H1 (cell line): ENCODE measurements at regions not wholly inside any gene's neighbourhood (a gene's known extent, or its start where the extent isn't known, plus 50 kb on each side); places are given as distances from the start of the nearest gene placed in this dataset.

Experiments used
- CTCF ChIA-PET: fragments of 300-600 bp; sonication (Branson Sonifier 250); formaldehyde crosslinking; loops from one replicate; lab custom pipeline; 2021; ENCODE audit not compliant: partially characterized antibody; lab: Charles Lee
- POLR2A ChIA-PET: fragments of 300-600 bp; sonication (Branson Sonifier 250); formaldehyde crosslinking; loops from one replicate; lab custom pipeline; 2021; ENCODE audit warnings: inconsistent platforms; ENCODE audit not compliant: partially characterized antibody; lab: Charles Lee
- DNase-seq, 2 experiments: peaks; one replicate each; pipeline versions ENCODE4 v3.0.0 to v3.0.0-alpha.2; 2010 to 2022; ENCODE audit warnings: low spot score in 2 of 2, low read depth in 1 of 2, mixed read lengths in 1 of 2
- FAIRE-seq: peaks from 2 replicates; lab custom pipeline; 2011; peaks lifted over from hg19 to GRCh38; lab: Jason Lieb, UNC
- H2AFZ ChIP-seq: 2 replicates; pipeline ENCODE4 v1.8.1; 2012; ENCODE audit warnings: low read length, inconsistent platforms
- H2AK5ac ChIP-seq: 2 replicates; pipeline ENCODE4 v1.6.1; 2013; ENCODE audit warnings: low read depth, low read length
- H2BK120ac ChIP-seq: replicated peaks from 2 replicates; pipeline ENCODE3; 2013; ENCODE audit warnings: low read depth, low read length, inconsistent platforms
- H2BK12ac ChIP-seq: 2 replicates; pipeline ENCODE4 v1.6.1; 2013; ENCODE audit warnings: low read depth, low read length
- H2BK15ac ChIP-seq: 2 replicates; pipeline ENCODE4 v1.6.1; 2013; ENCODE audit warnings: low read length
- H2BK20ac ChIP-seq: 2 replicates; pipeline ENCODE4 v1.6.1; 2013; ENCODE audit warnings: low read length
- H2BK5ac ChIP-seq: 2 replicates; pipeline ENCODE4 v1.6.1; 2013; ENCODE audit warnings: low read depth, low read length
- H3K14ac ChIP-seq: 2 replicates; pipeline ENCODE4 v1.6.1; 2013; ENCODE audit warnings: inconsistent platforms; ENCODE audit not compliant: insufficient read length
- H3K18ac ChIP-seq: 2 replicates; pipeline ENCODE4 v1.6.1; 2013; ENCODE audit warnings: low read length; ENCODE audit errors: extremely low read depth
- H3K23ac ChIP-seq: 2 replicates; pipeline ENCODE4 v1.6.1; 2013; ENCODE audit warnings: inconsistent platforms; ENCODE audit not compliant: insufficient read length
- H3K23me2 ChIP-seq: 2 replicates; pipeline ENCODE4 v1.6.1; 2013; ENCODE audit warnings: low read depth, low read length
- H3K27ac ChIP-seq: 2 replicates; pipeline ENCODE4 v1.6.1; 2011; ENCODE audit warnings: low read depth, low read length, inconsistent platforms
- H3K27me3 ChIP-seq, 4 experiments: replicated peaks in 1 of 4; 1 replicate in 1 of 4; 2 replicates in 3 of 4; pipeline versions ENCODE4 v1.6.1 to v1.8.1; 2011 to 2013; ENCODE audit warnings: low read length in 3 of 4, mild to moderate bottlenecking in 3 of 4, inconsistent platforms in 2 of 4, mixed read lengths in 2 of 4, moderate library complexity in 1 of 4; ENCODE audit not compliant: control insufficient read depth in 3 of 4, insufficient read depth in 3 of 4; ENCODE audit errors: extremely low read depth in 1 of 4
- H3K36me3 ChIP-seq, 4 experiments: 2 replicates each; pipeline versions ENCODE4 v1.6.1 to v1.8.1; 2011 to 2013; ENCODE audit warnings: mild to moderate bottlenecking in 4 of 4, low read length in 3 of 4, moderate library complexity in 2 of 4, control low read depth in 1 of 4, inconsistent platforms in 1 of 4; ENCODE audit not compliant: insufficient read depth in 4 of 4, control insufficient read depth in 2 of 4
- H3K4ac ChIP-seq: replicated peaks from 2 replicates; pipeline ENCODE3; 2013; ENCODE audit warnings: low read length, low read depth, mixed read lengths, inconsistent platforms; ENCODE audit not compliant: insufficient read length
- H3K4me1 ChIP-seq, 4 experiments: replicated peaks in 1 of 4; 1 replicate in 1 of 4; 2 replicates in 3 of 4; pipeline versions ENCODE4 v1.6.1 to v1.8.1; 2011 to 2013; ENCODE audit warnings: low read length in 3 of 4, inconsistent platforms in 2 of 4, mixed read lengths in 1 of 4; ENCODE audit not compliant: insufficient read depth in 4 of 4, control insufficient read depth in 3 of 4
- H3K4me2 ChIP-seq, 2 experiments: 2 replicates each; pipeline versions ENCODE4 v1.6.1 to v1.8.1; 2011 to 2013; ENCODE audit warnings: low read depth in 2 of 2, low read length in 2 of 2, control low read depth in 1 of 2, inconsistent platforms in 1 of 2, mild to moderate bottlenecking in 1 of 2; ENCODE audit not compliant: insufficient read depth in 1 of 2
- H3K4me3 ChIP-seq, 4 experiments: fragments of 200-600, 300-600 bp in 1 of 4; sonication (generic), shearing (Covaris generic), sonication (Bioruptor Twin) in 1 of 4; 2 replicates each; pipeline versions ENCODE4 v1.5.1 to v1.8.1; 2011 to 2016; ENCODE audit warnings: low read length in 4 of 4, low read depth in 3 of 4, control low read depth in 2 of 4, inconsistent platforms in 2 of 4, mild to moderate bottlenecking in 2 of 4, mixed read lengths in 1 of 4, moderate library complexity in 1 of 4; ENCODE audit not compliant: insufficient read depth in 2 of 4; ENCODE audit errors: extremely low read depth in 1 of 4
- H3K56ac ChIP-seq: replicated peaks from 2 replicates; pipeline ENCODE3; 2013; ENCODE audit warnings: low read depth, mild to moderate bottlenecking, mixed read lengths, low read length, inconsistent platforms; ENCODE audit not compliant: insufficient read length
- H3K79me1 ChIP-seq: 2 replicates; pipeline ENCODE4 v1.6.1; 2013; ENCODE audit warnings: low read depth, low read length, control low read depth
- H3K79me2 ChIP-seq, 2 experiments: 2 replicates each; pipeline versions ENCODE4 v1.6.1 to v1.8.1; 2012 to 2013; ENCODE audit warnings: low read length in 2 of 2, mild to moderate bottlenecking in 2 of 2, inconsistent platforms in 1 of 2; ENCODE audit not compliant: insufficient read depth in 2 of 2, control insufficient read depth in 1 of 2
- H3K9ac ChIP-seq, 4 experiments: replicated peaks in 1 of 4; 1 replicate in 1 of 4; 2 replicates in 3 of 4; pipeline versions ENCODE4 v1.6.1 to v1.8.1; 2011 to 2013; ENCODE audit warnings: low read depth in 3 of 4, low read length in 3 of 4, control low read depth in 2 of 4, mild to moderate bottlenecking in 2 of 4, moderate library complexity in 2 of 4, inconsistent platforms in 1 of 4; ENCODE audit errors: extremely low read depth in 1 of 4
- H3K9me3 ChIP-seq, 2 experiments: 2 replicates each; pipeline versions ENCODE4 v1.6.1 to v1.8.1; 2012 to 2013; ENCODE audit warnings: mild to moderate bottlenecking in 2 of 2, moderate library complexity in 2 of 2, control low read depth in 1 of 2, inconsistent platforms in 1 of 2, low read depth in 1 of 2, low read length in 1 of 2, mixed read lengths in 1 of 2; ENCODE audit not compliant: insufficient read depth in 2 of 2
- H4K20me1 ChIP-seq, 2 experiments: replicated peaks in 1 of 2; 2 replicates each; pipeline versions ENCODE3 to v1.8.1; 2011 to 2013; ENCODE audit warnings: inconsistent platforms in 2 of 2, low read length in 2 of 2, mild to moderate bottlenecking in 1 of 2; ENCODE audit not compliant: insufficient read depth in 2 of 2, control insufficient read depth in 1 of 2
- H4K5ac ChIP-seq: 2 replicates; pipeline ENCODE4 v1.6.1; 2013; ENCODE audit warnings: low read length, low read depth, mixed read lengths, inconsistent platforms; ENCODE audit not compliant: insufficient read length
- H4K8ac ChIP-seq: 2 replicates; pipeline ENCODE4 v1.8.0; 2013; ENCODE audit warnings: mild to moderate bottlenecking, moderate library complexity, low read length, inconsistent platforms; ENCODE audit not compliant: insufficient read depth; ENCODE audit errors: extremely low read depth
- H4K91ac ChIP-seq: replicated peaks from 2 replicates; pipeline ENCODE3; 2013; ENCODE audit warnings: low read length, mixed read lengths, inconsistent platforms; ENCODE audit not compliant: insufficient read length
- BACH1 ChIP-seq: IDR thresholded peaks from 2 replicates; pipeline ENCODE4 v1.6.1; 2012; ENCODE audit warnings: low read length, improper control_type of control experiment
- CEBPB ChIP-seq: IDR thresholded peaks from 2 replicates; pipeline ENCODE4 v1.6.1; 2012; ENCODE audit warnings: low read depth, low read length
- GTF2F1 ChIP-seq: IDR thresholded peaks from 2 replicates; pipeline ENCODE4 v1.6.1; 2012; ENCODE audit warnings: low read depth, low read length, improper control_type of control experiment, borderline replicate concordance
- KDM4A ChIP-seq: IDR thresholded peaks from one replicate; pipeline ENCODE4 v1.7.1; 2012; ENCODE audit warnings: low read depth, mild to moderate bottlenecking, moderate library complexity, low read length, inconsistent platforms; ENCODE audit not compliant: severe bottlenecking
- KDM5A ChIP-seq: fragments of 200-600 bp; IDR thresholded peaks from 2 replicates; pipeline ENCODE4 v1.7.1; 2012; ENCODE audit warnings: mild to moderate bottlenecking, low read length, inconsistent platforms, mixed read lengths
- MAFK ChIP-seq: IDR thresholded peaks from 2 replicates; pipeline ENCODE4 v1.6.1; 2012; ENCODE audit warnings: low read depth, mild to moderate bottlenecking, improper control_type of control experiment, low read length
- MAX ChIP-seq: IDR thresholded peaks from 2 replicates; pipeline ENCODE4 v1.6.1; 2012; ENCODE audit warnings: inconsistent platforms
- SP4 ChIP-seq: IDR thresholded peaks from 2 replicates; pipeline ENCODE4 v1.6.1; 2012; ENCODE audit warnings: low read length, inconsistent platforms
- TAF7 ChIP-seq: optimal IDR thresholded peaks from 2 replicates; pipeline ENCODE3; 2011; ENCODE audit warnings: low read depth, mild to moderate bottlenecking, inconsistent platforms, low read length, moderate library complexity, borderline replicate concordance
- TBP ChIP-seq: IDR thresholded peaks from 2 replicates; pipeline ENCODE4 v1.6.1; 2011; ENCODE audit warnings: low read depth, low read length, improper control_type of control experiment
- YY1 ChIP-seq: IDR thresholded peaks from 2 replicates; pipeline ENCODE4 v1.6.1; 2011; ENCODE audit warnings: low read depth, mild to moderate bottlenecking, low read length
- WGBS, 2 experiments: shearing (Covaris generic) in 1 of 2; methylation state at CpG; one replicate each; pipeline versions ENCODE4 v1.1.6 to v1.1.7; 2013 to 2015; ENCODE audit warnings: low lambda C conversion rate in 2 of 2, mixed read lengths in 2 of 2, inconsistent platforms in 1 of 2, low coverage in 1 of 2, missing lambda C conversion rate in 1 of 2; ENCODE audit not compliant: insufficient replicate concordance in 2 of 2, insufficient coverage in 1 of 2, insufficient read length in 1 of 2; ENCODE audit errors: extremely low coverage in 1 of 2, missing lambda C conversion rate in 1 of 2; 5-methylcytosine and 5-hydroxymethylcytosine counted together

- H3K18ac ChIP-seq: no peak overlapping the region
- H2BK5ac ChIP-seq: no peak overlapping the region
- no peak overlapping the region for H3K4ac ChIP-seq
- H3K79me2 ChIP-seq: no peaks in the 10 kb centered on the region
- no peak overlapping the region for H3K4me3 ChIP-seq
- no peak overlapping the region for H3K27ac ChIP-seq
- no peak overlapping the region for H3K14ac ChIP-seq
- ChIA-PET POLR2A (no interaction called here), CTCF (interaction anchor here (1.0 to 1.3 kb wide), 3 partner anchors 9 to 19 kb away, joined by 3 read pairs; no protein-coding TSS in a partner anchor)
- no peaks in the 10 kb centered on the region for H3K27me3 ChIP-seq
- H2BK20ac ChIP-seq: no peak overlapping the region
- no peak overlapping the region for H2BK120ac ChIP-seq
- H2BK15ac ChIP-seq: no peak overlapping the region
- peaks cover 0 to 4% (median 2%) of the 10 kb centered on the region in 4 experiments; a peak in 3 of 7 replicates for H3K4me1 ChIP-seq
- no peak for TF ChIP-seq SP4
- TF ChIP-seq GTF2F1: no peak
- no peak for TF ChIP-seq MAX
- TF ChIP-seq KDM5A: no peak
- no peak for TF ChIP-seq CEBPB
- no peak for TF ChIP-seq TAF7
- no peak for TF ChIP-seq KDM4A
- no peak for TF ChIP-seq MAFK
- TF ChIP-seq YY1: no peak
- TF ChIP-seq TBP: no peak
- TF ChIP-seq BACH1: no peak
- no peak overlapping the region for H3K56ac ChIP-seq
- H4K5ac ChIP-seq: no peak overlapping the region
- no peaks in the 10 kb centered on the region for H3K79me1 ChIP-seq
- H2AK5ac ChIP-seq: no peak overlapping the region
- H2BK12ac ChIP-seq: no peak overlapping the region
- no peaks in the 10 kb centered on the region for H3K23me2 ChIP-seq
- H4K8ac ChIP-seq: no peak overlapping the region
- no peaks in the 10 kb centered on the region for H3K9me3 ChIP-seq
- WGBS, 2 experiments: 81% methylated on average over 3 of the region's 3 CpGs; no CpG with 5 or more reads in 1 of the 2 experiments
- no peak overlapping the region for H2AFZ ChIP-seq
- no peak overlapping the region for H3K23ac ChIP-seq
- no peak overlapping the region for H3K9ac ChIP-seq
- no peaks in the 10 kb centered on the region for H3K36me3 ChIP-seq
- H4K20me1 ChIP-seq: no peaks in the 10 kb centered on the region
- H3K4me2 ChIP-seq: no peak overlapping the region
- FAIRE-seq (no peak), DNase-seq (no peak)
- no peak overlapping the region for H4K91ac ChIP-seq
These were observed 75.2 kb upstream of the CCSER1 start for GRCh38 chr4:90051999-90052398.
